Left lung (tissue), 4 donors: ENCODE measurements at regions not wholly inside any gene's neighbourhood (a gene's known extent, or its start where the extent isn't known, plus 50 kb on each side); places are given as distances from the start of the nearest gene placed in this dataset.
"Not testable (repeated sequence)": the region's sequence is repeated elsewhere in the genome, so short reads cannot be mapped to it uniquely, and the experiment has no call there.

ENCODE experiments used
- ATAC-seq: fragments of 200-7000 bp; cut with Tn5 transposase; one replicate; pipeline ENCODE4 v1.9.1; 2020; ENCODE audit warnings: moderate library complexity
- DNase-seq, 4 donors: peaks; one replicate each; pipeline ENCODE4 v3.0.0-alpha.2; 2013 to 2020
- H3K27ac ChIP-seq, 2 donors: fragments of 200-600 bp; sonication (generic) in 1 of 2; one replicate each; pipeline versions ENCODE4 v1.5.0 to v1.8.0; 2020 to 2021
- H3K27me3 ChIP-seq, 2 donors: fragments of 200-600 bp; sonication (generic) in 1 of 2; one replicate each; pipeline versions ENCODE4 v1.5.0 to v1.8.0; 2020 to 2021
- H3K36me3 ChIP-seq, 2 donors: fragments of 200-600 bp; sonication (generic) in 1 of 2; one replicate each; pipeline versions ENCODE4 v1.5.0 to v1.8.0; 2020 to 2021
- H3K4me1 ChIP-seq, 2 donors: fragments of 200-600 bp; one replicate each; pipeline ENCODE4 v1.8.0; 2021
- H3K4me3 ChIP-seq, 2 donors: fragments of 200-600 bp; sonication (generic) in 1 of 2; one replicate each; pipeline versions ENCODE4 v1.5.0 to v1.8.0; 2020 to 2021; ENCODE audit warnings: mild to moderate bottlenecking in 1 of 2
- H3K9me3 ChIP-seq, 2 donors: fragments of 200-600 bp; sonication (generic) in 1 of 2; one replicate each; pipeline versions ENCODE4 v1.5.0 to v1.8.0; 2020 to 2021
- CTCF ChIP-seq, 2 donors: fragments of 200-600 bp; sonication (generic) in 1 of 2; IDR thresholded peaks; one replicate each; pipeline versions ENCODE4 v1.5.0 to v1.8.0; 2021; ENCODE audit warnings: antibody characterized with exemption in 2 of 2
- intact Hi-C, 2 donors: fragments of 100-400 bp; cut with DNase I; formaldehyde crosslinking; loops; one replicate each; pipeline versions ENCODE4 v1.11.2 to v1.14.2; 2022
- donor health status: DM: no; HTN: yes; CAD: no.
- donor health status: DM: no; HTN: no; CAD: no.

- ATAC-seq (no peak), DNase-seq (no peak)
- Histone ChIP-seq H3K27ac (no peak overlapping the region), H3K27me3 (no peaks in the 10 kb centered on the region), H3K4me3 (no peak overlapping the region), H3K9me3 (peaks cover 0 to 7% of the 10 kb centered on the region in 2 donors), H3K36me3 (no peaks in the 10 kb centered on the region), H3K4me1 (peaks cover 0 to 27% of the 10 kb centered on the region in 2 donors)
- intact Hi-C loops, result no loop called here
- TF ChIP-seq CTCF (IDR thresholded peaks at IDR 0.05), result no peak
Observed at GRCh38 chr1:228846952-228847351, 111.7 kb downstream of the RHOU start.

GRCh38 chr1:228847451-228847850, 112.2 kb downstream of the RHOU start:
- H3K9me3 ChIP-seq, H3K27ac ChIP-seq, intact Hi-C loops, H3K4me3 ChIP-seq, H3K36me3 ChIP-seq, DNase-seq, H3K27me3 ChIP-seq, ATAC-seq: not testable (repeated sequence)
- peaks cover 0 to 27% of the 10 kb centered on the region in 2 donors for H3K4me1 ChIP-seq

DNA sequence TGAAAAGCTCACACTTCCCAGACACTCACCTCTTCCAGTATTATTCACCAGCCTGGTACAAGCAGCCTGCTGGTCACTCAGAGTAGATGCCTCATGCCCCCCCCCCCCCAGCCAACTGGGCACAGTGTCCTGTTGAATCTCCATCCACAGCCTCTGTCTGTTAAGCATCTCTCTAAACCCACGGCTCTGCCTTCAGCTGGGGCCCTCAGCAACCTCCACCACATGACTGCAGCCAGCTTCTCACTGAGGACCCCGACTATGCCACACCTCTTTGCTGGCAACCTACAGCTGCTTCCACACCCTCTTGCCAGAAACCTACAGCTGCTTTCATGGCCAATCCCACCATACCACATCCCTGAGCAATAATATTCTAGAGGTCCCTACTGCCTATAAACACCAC, 113.1 kb downstream of the RHOU start:
- no peak overlapping the region for H3K4me3 ChIP-seq
- no peaks in the 10 kb centered on the region for H3K27me3 ChIP-seq
- ATAC-seq (peak; percentile 21), DNase-seq (no peak)
- peaks cover 0 to 27% of the 10 kb centered on the region in 2 donors for H3K4me1 ChIP-seq
- intact Hi-C loops, result no loop called here
- H3K9me3 ChIP-seq, result peaks cover 0 to under 1% of the 10 kb centered on the region in 2 donors
- no peak for TF ChIP-seq CTCF (IDR thresholded peaks at IDR 0.05)
- no peaks in the 10 kb centered on the region for H3K36me3 ChIP-seq
- H3K27ac ChIP-seq, result no peak overlapping the region

DNA sequence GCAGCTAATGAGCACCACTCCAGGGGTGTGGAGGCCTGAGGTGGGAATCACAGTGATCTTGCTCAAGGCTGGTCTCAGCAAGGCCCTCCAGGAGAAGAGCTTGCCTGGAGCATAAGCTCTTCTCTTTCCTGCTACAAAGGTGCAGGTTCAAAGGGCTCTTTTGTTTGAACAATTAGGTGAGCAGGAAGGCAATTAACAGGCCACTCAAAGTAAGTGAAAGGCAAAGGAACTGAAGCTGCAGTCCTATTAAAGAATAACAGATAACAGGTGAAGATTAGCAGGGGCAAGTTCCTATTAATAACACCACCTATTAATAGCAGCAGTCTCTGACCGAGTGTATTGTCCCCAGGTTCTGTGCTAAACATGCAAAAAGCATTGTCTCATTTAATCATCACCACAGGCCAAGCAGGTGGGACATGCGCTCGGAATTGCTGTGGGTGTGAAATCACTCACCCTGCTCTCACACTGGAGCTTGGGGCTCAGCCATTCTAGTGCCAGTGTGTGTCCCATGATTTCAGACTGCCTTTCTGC, 113.8 kb downstream of the RHOU start:
- no peak for TF ChIP-seq CTCF (IDR thresholded peaks at IDR 0.05)
- no peaks in the 10 kb centered on the region for H3K27me3 ChIP-seq
- no peak overlapping the region for H3K4me3 ChIP-seq
- intact Hi-C loops, result no loop called here
- H3K36me3 ChIP-seq, result no peaks in the 10 kb centered on the region
- DNase-seq (no peak), ATAC-seq (peak; percentile 82)
- no peaks in the 10 kb centered on the region for H3K9me3 ChIP-seq
- H3K4me1 ChIP-seq, result peaks cover 0 to 27% of the 10 kb centered on the region in 2 donors
- H3K27ac ChIP-seq, result no peak overlapping the region

GRCh38 chr1:228850141-228851100, 115.1 kb downstream of the RHOU start:
- Histone ChIP-seq H3K27me3 (no peaks in the 10 kb centered on the region), H3K27ac (no peak overlapping the region), H3K9me3 (no peaks in the 10 kb centered on the region), H3K4me1 (peaks cover 0 to 27% of the 10 kb centered on the region in 2 donors), H3K4me3 (no peak overlapping the region), H3K36me3 (no peaks in the 10 kb centered on the region)
- ATAC-seq, result peak; percentile 31
- intact Hi-C loops, result no loop called here
- TF ChIP-seq CTCF (IDR thresholded peaks at IDR 0.05), result no peak
- no peak for DNase-seq
